Muscle of leg (tissue), 3 donors: ENCODE measurements at regions not wholly inside any gene's neighbourhood (a gene's known extent, or its start where the extent isn't known, plus 50 kb on each side); places are given as distances from the start of the nearest gene placed in this dataset.

Experiments
- DNase-seq: peaks from one replicate; pipeline ENCODE4 v3.0.0; 2013
- H3K27ac ChIP-seq: one replicate; pipeline ENCODE4 v1.5.1; 2013; ENCODE audit warnings: mild to moderate bottlenecking, low read length, control low read depth
- H3K27me3 ChIP-seq: one replicate; pipeline ENCODE4 v1.6.1; 2013; ENCODE audit warnings: low read length; ENCODE audit not compliant: control insufficient read depth, insufficient read depth
- H3K36me3 ChIP-seq: one replicate; pipeline ENCODE4 v1.6.1; 2013; ENCODE audit warnings: low read length; ENCODE audit not compliant: control insufficient read depth, insufficient read depth
- H3K4me1 ChIP-seq: one replicate; pipeline ENCODE4 v1.6.1; 2013; ENCODE audit warnings: low read length; ENCODE audit not compliant: control insufficient read depth, insufficient read depth
- H3K4me3 ChIP-seq: one replicate; pipeline ENCODE4 v1.5.1; 2013; ENCODE audit warnings: low read length, control low read depth
- H3K9me3 ChIP-seq: replicated peaks from 2 replicates; pipeline ENCODE4 v1.6.1; 2013; ENCODE audit warnings: low read depth, low read length; ENCODE audit not compliant: control insufficient read depth
- WGBS: methylation state at CpG from one replicate; pipeline ENCODE4 v1.1.5; 2013; ENCODE audit warnings: missing lambda C conversion rate; ENCODE audit not compliant: insufficient coverage; 5-methylcytosine and 5-hydroxymethylcytosine counted together

- Histone ChIP-seq H3K27me3 (no peaks in the 10 kb centered on the region), H3K4me1 (peaks cover 5% of the 10 kb centered on the region), H3K27ac (no peak overlapping the region), H3K4me3 (no peak overlapping the region), H3K9me3 (no peaks in the 10 kb centered on the region), H3K36me3 (no peaks in the 10 kb centered on the region)
- WGBS: 17% methylated on average over 1 of the region's 3 CpGs
- peak; percentile 77 for DNase-seq
These were observed 99.5 kb upstream of the KCNMB2 start for GRCh38 chr3:178436773-178437172.

GRCh38 chr3:178437236-178437635 lies 99.0 kb upstream of the KCNMB2 start:
- no peak overlapping the region for H3K4me3 ChIP-seq
- DNase-seq: peak; percentile 11
- no CpG with 5 or more reads among the region's 5 CpGs for WGBS
- H3K27ac ChIP-seq: no peak overlapping the region
- no peaks in the 10 kb centered on the region for H3K36me3 ChIP-seq
- H3K4me1 ChIP-seq: peaks cover 5% of the 10 kb centered on the region
- no peaks in the 10 kb centered on the region for H3K27me3 ChIP-seq
- no peaks in the 10 kb centered on the region for H3K9me3 ChIP-seq

- no peak overlapping the region for H3K4me3 ChIP-seq
- H3K9me3 ChIP-seq: no peaks in the 10 kb centered on the region
- no peaks in the 10 kb centered on the region for H3K36me3 ChIP-seq
- 17% methylated on average over 2 of the region's 2 CpGs for WGBS
- DNase-seq: peak; percentile 66
- H3K27me3 ChIP-seq: no peaks in the 10 kb centered on the region
- no peak overlapping the region for H3K27ac ChIP-seq
- H3K4me1 ChIP-seq: peaks cover 2% of the 10 kb centered on the region
These were observed 96.7 kb upstream of the KCNMB2 start for GRCh38 chr3:178439504-178439903.

- no peak for DNase-seq
- Histone ChIP-seq H3K27me3 (no peaks in the 10 kb centered on the region), H3K4me3 (no peak overlapping the region), H3K36me3 (no peaks in the 10 kb centered on the region), H3K27ac (no peak overlapping the region), H3K4me1 (peaks cover 2% of the 10 kb centered on the region), H3K9me3 (no peaks in the 10 kb centered on the region)
- WGBS: no CpG with 5 or more reads among the region's 4 CpGs
These were observed 96.2 kb upstream of the KCNMB2 start for GRCh38 chr3:178440043-178440442.

GRCh38 chr3:178443634-178444033 lies 92.6 kb upstream of the KCNMB2 start:
- H3K9me3 ChIP-seq: no peaks in the 10 kb centered on the region
- H3K27me3 ChIP-seq: no peaks in the 10 kb centered on the region
- H3K36me3 ChIP-seq: no peaks in the 10 kb centered on the region
- no CpG with 5 or more reads among the region's 2 CpGs for WGBS
- peak; percentile 54 for DNase-seq
- H3K4me3 ChIP-seq: no peak overlapping the region
- no peaks in the 10 kb centered on the region for H3K4me1 ChIP-seq
- H3K27ac ChIP-seq: no peak overlapping the region

GRCh38 chr3:178445139-178445538 lies 91.1 kb upstream of the KCNMB2 start:
- Histone ChIP-seq H3K4me3 (no peak overlapping the region), H3K4me1 (no peaks in the 10 kb centered on the region), H3K36me3 (no peaks in the 10 kb centered on the region), H3K27me3 (no peaks in the 10 kb centered on the region), H3K9me3 (no peaks in the 10 kb centered on the region), H3K27ac (no peak overlapping the region)
- no peak for DNase-seq
- 80% methylated on average over 2 of the region's 4 CpGs for WGBS

GRCh38 chr3:178446059-178446458 lies 90.2 kb upstream of the KCNMB2 start:
- H3K9me3 ChIP-seq: no peaks in the 10 kb centered on the region
- H3K4me1 ChIP-seq: no peaks in the 10 kb centered on the region
- H3K36me3 ChIP-seq: no peaks in the 10 kb centered on the region
- WGBS: no CpG with 5 or more reads among the region's 1 CpG
- no peak overlapping the region for H3K27ac ChIP-seq
- H3K4me3 ChIP-seq: no peak overlapping the region
- no peaks in the 10 kb centered on the region for H3K27me3 ChIP-seq
- DNase-seq: peak; percentile 22

GRCh38 chr3:178450476-178450875 lies 85.8 kb upstream of the KCNMB2 start:
- no peak overlapping the region for H3K4me3 ChIP-seq
- no CpG with 5 or more reads among the region's 3 CpGs for WGBS

GRCh38 chr3:178451799-178452198 lies 84.4 kb upstream of the KCNMB2 start:
- peaks cover 11% of the 10 kb centered on the region for H3K4me1 ChIP-seq
- H3K36me3 ChIP-seq: no peaks in the 10 kb centered on the region
- H3K27me3 ChIP-seq: no peaks in the 10 kb centered on the region
- H3K4me3 ChIP-seq: no peak overlapping the region
- H3K9me3 ChIP-seq: no peaks in the 10 kb centered on the region
- no peak overlapping the region for H3K27ac ChIP-seq
- no peak for DNase-seq

More at GRCh38 chr3:178450476-178450875, 85.8 kb upstream of the KCNMB2 start:
- Histone ChIP-seq H3K36me3 (no peaks in the 10 kb centered on the region), H3K9me3 (no peaks in the 10 kb centered on the region), H3K27ac (no peak overlapping the region), H3K4me1 (peaks cover 3% of the 10 kb centered on the region), H3K27me3 (no peaks in the 10 kb centered on the region)
- DNase-seq: no peak

- H3K36me3 ChIP-seq: no peaks in the 10 kb centered on the region
- 14% methylated on average over 1 of the region's 4 CpGs for WGBS
- no peaks in the 10 kb centered on the region for H3K9me3 ChIP-seq
- peak; percentile 98 for DNase-seq
- no peaks in the 10 kb centered on the region for H3K27me3 ChIP-seq
- no peak overlapping the region for H3K4me3 ChIP-seq
- H3K4me1 ChIP-seq: peaks cover 22% of the 10 kb centered on the region
- H3K27ac ChIP-seq: peak overlapping the region; percentile 93
These were observed 81.5 kb upstream of the KCNMB2 start for GRCh38 chr3:178454726-178455125.

GRCh38 chr3:178455226-178455625 lies 81.0 kb upstream of the KCNMB2 start:
- no peaks in the 10 kb centered on the region for H3K9me3 ChIP-seq
- H3K4me3 ChIP-seq: no peak overlapping the region
- H3K27ac ChIP-seq: peak overlapping the region; percentile 93
- WGBS: no CpG with 5 or more reads among the region's 1 CpG
- no peaks in the 10 kb centered on the region for H3K36me3 ChIP-seq
- no peaks in the 10 kb centered on the region for H3K27me3 ChIP-seq
- DNase-seq: peak; percentile 73
- peaks cover 22% of the 10 kb centered on the region for H3K4me1 ChIP-seq
